ENCODE measurements at regions not wholly inside any gene's neighbourhood (a gene's known extent, or its start where the extent isn't known, plus 50 kb on each side); places are given as distances from the start of the nearest gene placed in this dataset.

DNA sequence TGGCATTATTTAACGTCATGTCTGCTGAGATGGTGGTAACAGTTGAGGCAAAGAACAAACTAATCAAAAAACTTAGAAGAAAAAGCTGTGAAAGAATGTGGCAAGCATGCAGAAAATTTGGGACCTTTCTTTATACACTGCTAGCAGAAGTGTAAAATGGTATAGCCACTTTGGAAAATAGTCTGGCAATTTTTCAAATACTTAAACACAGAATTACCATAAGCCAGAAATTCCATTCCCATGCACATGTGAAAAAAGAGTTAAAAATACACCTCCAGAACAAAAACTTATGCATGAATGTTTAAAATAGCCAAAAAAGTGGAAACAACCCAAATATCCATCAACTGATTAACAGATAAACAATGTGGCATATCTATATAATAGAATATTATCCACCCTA lies 613.3 kb downstream of the TBL1XR1 start:
- no peaks in the 10 kb centered on the region for H3K36me3 ChIP-seq (replicated peaks in 1 of 2; ENCODE audit: control insufficient read depth in 1 of 2, insufficient read depth in 2 of 2, low read length in 2 of 2)
- H3K79me2 ChIP-seq (ENCODE audit: insufficient read depth, low read length): no peaks in the 10 kb centered on the region
- TF ChIP-seq, protein P1, sequence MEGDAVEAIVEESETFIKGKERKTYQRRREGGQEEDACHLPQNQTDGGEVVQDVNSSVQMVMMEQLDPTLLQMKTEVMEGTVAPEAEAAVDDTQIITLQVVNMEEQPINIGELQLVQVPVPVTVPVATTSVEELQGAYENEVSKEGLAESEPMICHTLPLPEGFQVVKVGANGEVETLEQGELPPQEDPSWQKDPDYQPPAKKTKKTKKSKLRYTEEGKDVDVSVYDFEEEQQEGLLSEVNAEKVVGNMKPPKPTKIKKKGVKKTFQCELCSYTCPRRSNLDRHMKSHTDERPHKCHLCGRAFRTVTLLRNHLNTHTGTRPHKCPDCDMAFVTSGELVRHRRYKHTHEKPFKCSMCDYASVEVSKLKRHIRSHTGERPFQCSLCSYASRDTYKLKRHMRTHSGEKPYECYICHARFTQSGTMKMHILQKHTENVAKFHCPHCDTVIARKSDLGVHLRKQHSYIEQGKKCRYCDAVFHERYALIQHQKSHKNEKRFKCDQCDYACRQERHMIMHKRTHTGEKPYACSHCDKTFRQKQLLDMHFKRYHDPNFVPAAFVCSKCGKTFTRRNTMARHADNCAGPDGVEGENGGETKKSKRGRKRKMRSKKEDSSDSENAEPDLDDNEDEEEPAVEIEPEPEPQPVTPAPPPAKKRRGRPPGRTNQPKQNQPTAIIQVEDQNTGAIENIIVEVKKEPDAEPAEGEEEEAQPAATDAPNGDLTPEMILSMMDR (IDR thresholded peaks at IDR 0.05): no peak
- Mint-ChIP-seq H3K4me3 (no peak overlapping the region), H3K27ac (no peak overlapping the region), H3K9me3 (peaks cover 0 to 5% (median 2%) of the 10 kb centered on the region in 7 donors), H3K36me3 (no peaks in the 10 kb centered on the region), H3K27me3 (ENCODE audit: low read depth in 3 of 3) (no peaks in the 10 kb centered on the region), H3K4me1 (no peaks in the 10 kb centered on the region)
- no peaks in the 10 kb centered on the region for H3K27me3 ChIP-seq (ENCODE audit: control insufficient read depth in 2 of 2, insufficient read depth in 2 of 2, low read length in 2 of 2)
- no peak for DNase-seq
- WGBS (ENCODE audit: insufficient coverage): no CpG with 5 or more reads among the region's 1 CpG
- peaks cover 0 to 7% of the 10 kb centered on the region in 2 donors for H3K9me3 ChIP-seq (replicated peaks in 1 of 2; ENCODE audit: control insufficient read depth in 1 of 2, insufficient read depth in 1 of 2, low read length in 2 of 2)
- H3K4me1 ChIP-seq (ENCODE audit: control insufficient read depth in 1 of 2, insufficient read depth in 2 of 2, low read length in 2 of 2): no peaks in the 10 kb centered on the region
- no peaks in the 10 kb centered on the region for H4K20me1 ChIP-seq (ENCODE audit: insufficient read depth, low read length)
- no peak overlapping the region for H3K4me2 ChIP-seq (replicated peaks; ENCODE audit: extremely low read depth, low read length, poor library complexity, severe bottlenecking)
- H2AFZ ChIP-seq (ENCODE audit: insufficient read depth, low read depth, low read length, poor library complexity, severe bottlenecking): no peak overlapping the region
- no peak overlapping the region for H3K27ac ChIP-seq (ENCODE audit: low read depth in 1 of 2, low read length in 2 of 2)
- H3K4me3 ChIP-seq (replicated peaks in 1 of 3; ENCODE audit: low read depth in 2 of 3, low read length in 3 of 3): no peak overlapping the region
- intact Hi-C loops (cut with micrococcal nuclease): no loop called here
- no peak overlapping the region for H3K9ac ChIP-seq (ENCODE audit: insufficient read depth, low read length, poor library complexity, severe bottlenecking)

DNA sequence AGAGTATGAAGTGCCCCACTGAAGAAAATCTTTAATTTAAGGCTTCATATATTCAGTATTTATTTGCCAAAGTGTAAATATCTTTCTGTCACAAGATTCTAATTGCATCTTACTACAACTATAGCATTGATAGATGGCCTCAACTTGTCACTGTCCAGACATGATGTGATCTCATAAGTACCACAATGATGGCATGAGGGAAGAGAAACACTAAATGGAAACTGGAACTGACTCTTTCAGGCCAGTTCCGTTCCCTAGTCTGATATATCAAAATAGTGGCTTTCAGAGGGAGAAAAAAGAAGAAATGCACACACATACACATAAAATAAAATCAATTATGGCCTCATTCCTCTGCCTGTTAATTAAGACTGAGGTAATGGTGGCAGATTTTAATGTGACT lies 615.7 kb downstream of the TBL1XR1 start:
- intact Hi-C loops (cut with micrococcal nuclease): no loop called here
- no CpG with 5 or more reads among the region's 1 CpG for WGBS (ENCODE audit: insufficient coverage)
- H2AFZ ChIP-seq (ENCODE audit: insufficient read depth, low read depth, low read length, poor library complexity, severe bottlenecking): no peak overlapping the region

More for the DNA sequence above, 615.7 kb downstream of the TBL1XR1 start:
- Histone ChIP-seq H3K79me2 (ENCODE audit: insufficient read depth, low read length) (no peaks in the 10 kb centered on the region), H3K9ac (ENCODE audit: insufficient read depth, low read length, poor library complexity, severe bottlenecking) (no peak overlapping the region), H3K27ac (ENCODE audit: low read depth in 1 of 2, low read length in 2 of 2) (no peak overlapping the region), H3K4me2 (replicated peaks; ENCODE audit: extremely low read depth, low read length, poor library complexity, severe bottlenecking) (no peak overlapping the region), H3K9me3 (replicated peaks in 1 of 2; ENCODE audit: control insufficient read depth in 1 of 2, insufficient read depth in 1 of 2, low read length in 2 of 2) (peaks cover 0 to 18% of the 10 kb centered on the region in 2 donors), H3K4me1 (ENCODE audit: control insufficient read depth in 1 of 2, insufficient read depth in 2 of 2, low read length in 2 of 2) (no peaks in the 10 kb centered on the region), H3K4me3 (replicated peaks in 1 of 3; ENCODE audit: low read depth in 2 of 3, low read length in 3 of 3) (no peak overlapping the region), H3K27me3 (ENCODE audit: control insufficient read depth in 2 of 2, insufficient read depth in 2 of 2, low read length in 2 of 2) (no peaks in the 10 kb centered on the region), H4K20me1 (ENCODE audit: insufficient read depth, low read length) (no peaks in the 10 kb centered on the region), H3K36me3 (replicated peaks in 1 of 2; ENCODE audit: control insufficient read depth in 1 of 2, insufficient read depth in 2 of 2, low read length in 2 of 2) (no peaks in the 10 kb centered on the region)
- Mint-ChIP-seq H3K36me3 (no peaks in the 10 kb centered on the region), H3K9me3 (peaks cover 2 to 7% (median 4%) of the 10 kb centered on the region in 7 donors), H3K27ac (no peak overlapping the region), H3K27me3 (ENCODE audit: low read depth in 3 of 3) (no peaks in the 10 kb centered on the region), H3K4me1 (no peaks in the 10 kb centered on the region), H3K4me3 (no peak overlapping the region)
- TF ChIP-seq, protein P1 (IDR thresholded peaks at IDR 0.05): no peak
- DNase-seq: no peak
